GM12875 (cell line): ENCODE measurements at regions not wholly inside any gene's neighbourhood (a gene's known extent, or its start where the extent isn't known, plus 50 kb on each side); places are given as distances from the start of the nearest gene placed in this dataset.

ENCODE experiments used
- H3K4me3 ChIP-seq: one replicate; pipeline ENCODE4 v1.5.1; 2011; ENCODE audit warnings: low read depth, low read length, control low read depth
- TF ChIP-seq, protein P1 (sequence below): IDR thresholded peaks from 2 replicates; pipeline ENCODE4 v1.5.1; 2011; ENCODE audit warnings: low read depth, mild to moderate bottlenecking, control low read depth, inconsistent platforms, low read length, moderate library complexity, borderline replicate concordance; ENCODE audit not compliant: insufficient read depth

DNA sequence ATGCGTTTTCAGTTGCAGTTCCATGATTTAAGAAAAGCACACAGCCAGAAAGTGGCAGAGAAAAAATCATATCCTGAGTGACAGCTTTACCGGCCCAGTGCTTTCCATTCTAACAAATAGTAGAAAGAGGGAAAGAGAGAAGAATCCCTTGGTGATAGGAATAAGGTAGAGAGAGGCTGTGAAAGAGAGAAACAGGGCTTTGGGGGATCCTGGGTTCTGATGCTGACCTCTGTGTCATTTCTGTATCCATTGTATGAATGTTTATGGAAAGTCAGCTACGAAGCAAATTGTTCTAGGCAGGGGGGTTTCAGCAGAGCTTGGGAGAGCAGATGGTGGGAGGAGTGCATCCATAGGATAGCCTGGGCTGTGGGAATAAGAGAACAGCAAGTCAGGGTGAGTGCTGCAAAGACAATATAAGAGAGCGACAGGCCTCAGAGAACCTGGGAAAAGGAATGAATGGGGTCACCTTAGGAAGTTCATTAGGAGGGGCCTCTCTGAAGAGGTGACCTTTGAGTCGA, 203.4 kb upstream of the TNP1 start:
- TF ChIP-seq, protein P1, sequence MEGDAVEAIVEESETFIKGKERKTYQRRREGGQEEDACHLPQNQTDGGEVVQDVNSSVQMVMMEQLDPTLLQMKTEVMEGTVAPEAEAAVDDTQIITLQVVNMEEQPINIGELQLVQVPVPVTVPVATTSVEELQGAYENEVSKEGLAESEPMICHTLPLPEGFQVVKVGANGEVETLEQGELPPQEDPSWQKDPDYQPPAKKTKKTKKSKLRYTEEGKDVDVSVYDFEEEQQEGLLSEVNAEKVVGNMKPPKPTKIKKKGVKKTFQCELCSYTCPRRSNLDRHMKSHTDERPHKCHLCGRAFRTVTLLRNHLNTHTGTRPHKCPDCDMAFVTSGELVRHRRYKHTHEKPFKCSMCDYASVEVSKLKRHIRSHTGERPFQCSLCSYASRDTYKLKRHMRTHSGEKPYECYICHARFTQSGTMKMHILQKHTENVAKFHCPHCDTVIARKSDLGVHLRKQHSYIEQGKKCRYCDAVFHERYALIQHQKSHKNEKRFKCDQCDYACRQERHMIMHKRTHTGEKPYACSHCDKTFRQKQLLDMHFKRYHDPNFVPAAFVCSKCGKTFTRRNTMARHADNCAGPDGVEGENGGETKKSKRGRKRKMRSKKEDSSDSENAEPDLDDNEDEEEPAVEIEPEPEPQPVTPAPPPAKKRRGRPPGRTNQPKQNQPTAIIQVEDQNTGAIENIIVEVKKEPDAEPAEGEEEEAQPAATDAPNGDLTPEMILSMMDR: no peak
- no peak overlapping the region for H3K4me3 ChIP-seq

DNA sequence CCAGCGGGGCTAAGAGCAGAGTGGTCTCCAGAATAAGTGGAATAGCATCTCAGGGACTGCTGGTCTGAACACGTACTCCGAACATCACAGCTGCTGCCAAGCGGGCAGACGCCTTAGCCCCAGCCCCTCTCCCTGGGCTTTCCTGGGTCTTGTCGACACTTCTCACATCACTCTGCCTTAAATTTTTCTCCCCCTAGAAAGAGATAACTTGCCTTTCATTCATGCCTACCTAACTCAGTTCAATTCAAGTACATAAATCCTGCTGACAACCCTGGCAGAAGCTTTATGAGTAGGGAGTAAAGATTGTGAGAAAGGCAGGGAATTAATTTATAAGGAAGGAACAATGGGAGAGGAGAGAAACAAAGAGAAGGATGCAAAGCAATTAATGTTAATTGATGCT, 202.9 kb upstream of the TNP1 start:
- H3K4me3 ChIP-seq: no peak overlapping the region
- TF ChIP-seq, protein P1: no peak

DNA sequence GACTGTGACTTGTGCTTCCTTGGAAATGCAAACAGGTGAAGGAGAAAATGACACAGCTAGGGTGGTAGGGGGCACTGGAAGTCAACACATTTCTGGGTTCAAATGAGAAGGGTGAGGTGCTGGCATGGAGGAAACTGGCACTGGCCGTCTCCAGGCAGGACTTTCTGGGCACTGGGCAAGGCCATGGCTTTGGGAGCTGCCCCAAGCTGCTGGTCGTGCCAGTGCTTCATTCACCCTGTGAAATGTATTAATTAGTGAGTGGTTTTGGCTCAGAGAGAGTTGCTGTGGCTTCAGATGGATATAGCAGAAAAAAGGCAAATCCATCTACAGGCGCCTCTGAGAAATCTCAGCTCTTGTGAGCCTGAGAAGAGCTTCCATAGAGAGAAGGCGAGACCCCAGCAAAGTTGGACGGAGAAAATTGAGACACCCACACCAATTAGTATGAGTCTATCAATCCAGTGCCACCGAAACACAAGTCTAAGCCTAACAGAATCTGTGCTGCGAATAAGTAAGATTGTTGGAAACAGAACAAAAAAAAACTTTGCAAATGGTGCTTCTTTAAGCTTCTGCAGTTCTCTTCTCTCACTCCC, 202.1 kb upstream of the TNP1 start:
- H3K4me3 ChIP-seq: no peak overlapping the region
- TF ChIP-seq, protein P1: no peak

DNA sequence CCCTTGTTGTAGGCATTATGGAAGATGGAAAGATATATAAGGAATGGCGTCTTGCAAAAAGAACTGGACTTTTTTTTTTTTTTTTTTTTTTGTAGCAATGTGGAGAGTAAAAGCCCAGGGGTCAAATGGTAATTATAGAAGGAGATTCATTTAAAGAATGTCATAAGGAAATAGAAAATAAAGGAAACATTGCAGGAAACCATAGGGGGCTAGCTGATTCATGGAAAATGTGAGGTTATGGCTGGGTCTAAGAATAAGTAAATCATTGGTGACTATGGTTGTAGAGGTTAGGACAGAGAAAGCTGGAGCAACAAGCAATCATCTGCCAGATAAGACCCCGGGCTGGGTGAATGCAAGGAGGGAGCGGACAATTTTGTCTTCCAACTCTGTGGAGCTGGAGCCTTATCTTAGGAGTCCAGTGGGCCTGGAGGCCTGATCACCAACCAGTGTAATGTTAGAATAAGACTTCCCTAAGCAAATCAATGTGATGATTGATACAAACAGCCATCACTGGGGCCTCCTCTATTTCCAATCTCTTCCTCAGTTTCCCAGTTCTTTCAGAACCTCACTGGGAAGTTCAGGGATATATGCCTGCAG, 201.2 kb upstream of the TNP1 start:
- no peak overlapping the region for H3K4me3 ChIP-seq
- TF ChIP-seq, protein P1: no peak

DNA sequence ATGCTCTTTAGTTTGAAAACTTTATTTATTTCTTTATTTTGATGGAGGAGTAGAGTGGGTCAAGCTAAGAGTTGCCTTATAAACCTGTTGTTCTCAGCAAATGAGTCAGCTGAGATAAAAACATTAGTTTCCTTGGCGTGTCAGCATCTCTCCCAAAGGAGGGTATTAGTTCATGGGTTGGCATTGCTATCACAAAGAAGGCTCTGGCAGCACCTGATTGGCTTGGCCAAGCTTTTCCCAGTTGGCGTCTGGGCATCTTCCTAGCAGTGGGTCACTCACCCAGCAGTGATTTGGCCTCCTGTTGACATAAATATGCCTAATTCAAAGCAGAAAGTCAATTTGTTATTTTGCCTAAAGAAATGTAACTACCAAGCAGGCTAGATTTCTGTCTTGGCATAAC, 200.7 kb upstream of the TNP1 start:
- H3K4me3 ChIP-seq: no peak overlapping the region
- TF ChIP-seq, protein P1: no peak

DNA sequence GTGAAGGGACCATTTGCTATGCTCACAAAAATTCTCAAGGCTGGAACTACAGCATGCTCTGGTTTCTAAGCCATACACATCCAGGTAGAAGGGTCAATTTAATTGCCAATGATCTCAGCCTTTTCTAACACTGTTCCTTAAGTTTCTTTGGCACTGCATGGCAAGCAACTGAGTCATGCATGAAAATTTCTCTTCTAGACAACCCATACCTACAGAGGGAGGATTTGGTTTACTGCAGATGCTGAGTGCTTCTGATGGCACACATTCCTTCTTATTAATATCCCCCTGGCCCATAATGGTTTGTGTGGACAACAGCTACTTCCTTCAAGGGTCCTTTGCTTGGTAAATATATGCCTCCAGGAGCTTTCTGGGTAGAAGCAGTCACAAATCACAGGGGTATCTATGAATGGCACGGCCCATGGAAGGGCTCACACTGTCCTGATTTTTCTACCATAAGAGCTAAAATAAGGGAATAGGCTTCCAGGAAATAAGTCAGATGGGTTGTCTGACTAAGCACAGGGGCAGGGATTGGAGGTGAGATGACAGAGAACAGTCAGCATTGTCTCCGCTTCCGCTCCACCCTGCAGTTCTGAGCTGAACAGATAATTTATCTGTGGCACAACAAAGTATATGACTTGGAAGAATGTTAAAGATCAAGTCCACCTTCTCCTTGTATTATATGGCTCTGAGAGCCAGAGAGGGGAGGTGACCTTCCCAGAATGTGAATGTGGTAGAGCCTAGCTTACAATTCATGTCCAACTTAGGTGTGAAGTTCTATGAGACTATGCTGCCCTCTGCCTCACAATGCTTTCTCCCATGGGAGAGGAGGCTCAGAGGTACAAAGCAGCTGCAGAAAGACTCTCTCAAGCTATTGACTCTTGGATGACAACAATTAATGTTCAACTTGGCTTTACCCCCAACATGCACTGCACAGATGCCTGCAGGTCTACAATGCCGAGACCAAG, 199.2 kb upstream of the TNP1 start:
- no peak overlapping the region for H3K4me3 ChIP-seq
- TF ChIP-seq, protein P1: no peak
